ENCODE measurements at regions not wholly inside any gene's neighbourhood (a gene's known extent, or its start where the extent isn't known, plus 50 kb on each side); places are given as distances from the start of the nearest gene placed in this dataset.

- H3K9ac ChIP-seq (replicated peaks; ENCODE audit: extremely low read depth, insufficient read depth, low read length) = no peak overlapping the region
- POLR2A ChIA-PET = no interaction called here
- no peak for TF ChIP-seq MYC (IDR thresholded peaks at IDR 0.05; ENCODE audit: low read depth, low read length)
- TF ChIP-seq POLR2A (IDR thresholded peaks at IDR 0.05; ENCODE audit: low read depth, low read length) = no peak
- TF ChIP-seq GATA2 (IDR thresholded peaks at IDR 0.05; ENCODE audit: insufficient read depth, insufficient read length, low read depth, low read length) = no peak
- TF ChIP-seq POLR2AphosphoS5 (IDR thresholded peaks at IDR 0.05; ENCODE audit: insufficient read depth, low read depth, low read length) = no peak
- no peak for TF ChIP-seq JUN (IDR thresholded peaks at IDR 0.05; ENCODE audit: borderline replicate concordance, insufficient read depth, insufficient read length, low read depth)
- TF ChIP-seq CTCF (IDR thresholded peaks at IDR 0.05; ENCODE audit: extremely low read depth in 1 of 2, insufficient read depth in 1 of 2, low read depth in 1 of 2, low read length in 2 of 2) = no peak
- no peak for TF ChIP-seq EZH2 (IDR thresholded peaks at IDR 0.05; ENCODE audit: borderline replicate concordance, low read depth, low read length, severe bottlenecking)
- TF ChIP-seq MAX (IDR thresholded peaks at IDR 0.05; ENCODE audit: insufficient read depth, insufficient read length) = no peak
- no peak for TF ChIP-seq FOS (IDR thresholded peaks at IDR 0.05; ENCODE audit: borderline replicate concordance, insufficient read depth, low read length)
- H3K9me1 ChIP-seq (replicated peaks; ENCODE audit: control insufficient read depth, extremely low read depth, insufficient read depth, low read length) = no peaks in the 10 kb centered on the region
- H3K9me3 ChIP-seq (replicated peaks; ENCODE audit: control insufficient read depth, insufficient read depth, low read length) = no peaks in the 10 kb centered on the region
- intact Hi-C loops (cut with micrococcal nuclease) = no loop called here
- H3K27ac ChIP-seq (ENCODE audit: insufficient read depth, low read depth, low read length) = no peak overlapping the region
- no peaks in the 10 kb centered on the region for H4K20me1 ChIP-seq (replicated peaks; ENCODE audit: control insufficient read depth, extremely low read depth, insufficient read depth, low read length)
- dilution Hi-C loops (cut with MboI; ENCODE audit: extremely low pct_ligation_motif_present, low sequenced_read_pairs) = no loop called here
- no peaks in the 10 kb centered on the region for H3K36me3 ChIP-seq (ENCODE audit: control insufficient read depth in 2 of 2, extremely low read depth in 1 of 2, insufficient read depth in 2 of 2, low read length in 2 of 2)
- no peaks in the 10 kb centered on the region for H3K27me3 ChIP-seq (ENCODE audit: control insufficient read depth in 2 of 2, insufficient read depth in 2 of 2, low read length in 2 of 2)
- H3K4me3 ChIP-seq (replicated peaks in 1 of 3; ENCODE audit: insufficient read depth in 1 of 3, low read depth in 1 of 3, low read length in 3 of 3) = no peak overlapping the region
- no peak overlapping the region for H3K4me2 ChIP-seq (ENCODE audit: insufficient read depth, low read length)
- no peaks in the 10 kb centered on the region for H3K79me2 ChIP-seq (ENCODE audit: control insufficient read depth, insufficient read depth, low read length)
- no TSS peak for BruUV-seq (replicated peaks)
- H3K4me1 ChIP-seq (ENCODE audit: control insufficient read depth, extremely low read depth, insufficient read depth, low read length) = no peaks in the 10 kb centered on the region
- DNase-seq (ENCODE audit: low read depth, low spot score) = no peak
- CTCF ChIA-PET = no interaction called here
- no peak for FAIRE-seq
- H2AFZ ChIP-seq (ENCODE audit: low read depth, low read length) = no peak overlapping the region
Observed at GRCh38 chr13:106818971-106819370, 251.0 kb upstream of the ARGLU1 start.
